GM23248 (cell line): ENCODE measurements at regions not wholly inside any gene's neighbourhood (a gene's known extent, or its start where the extent isn't known, plus 50 kb on each side); places are given as distances from the start of the nearest gene placed in this dataset.

ENCODE experiments used
- DNase-seq: peaks from one replicate; pipeline ENCODE4 v3.0.0-alpha.2; 2015
- H2AFZ ChIP-seq: fragments of 200-600 bp; sonication (generic); 2 replicates; pipeline ENCODE4 v1.6.1; 2016; ENCODE audit warnings: antibody characterized with exemption
- H3F3A ChIP-seq: fragments of 200-600 bp; sonication (generic); 2 replicates; pipeline ENCODE4 v1.6.1; 2016; ENCODE audit warnings: mild to moderate bottlenecking, antibody characterized with exemption, mixed run types; ENCODE audit not compliant: insufficient read depth
- H3K27ac ChIP-seq: fragments of 200-600 bp; sonication (generic); 2 replicates; pipeline ENCODE4 v1.5.1; 2016; ENCODE audit warnings: mild to moderate bottlenecking
- H3K27me3 ChIP-seq: fragments of 200-600 bp; sonication (generic); replicated peaks from 2 replicates; pipeline ENCODE4 v1.6.1; 2016; ENCODE audit warnings: mild to moderate bottlenecking; ENCODE audit not compliant: insufficient read depth
- H3K36me3 ChIP-seq: fragments of 200-600 bp; sonication (generic); 2 replicates; pipeline ENCODE4 v1.6.1; 2016; ENCODE audit warnings: low read depth, mild to moderate bottlenecking
- H3K4me1 ChIP-seq: fragments of 200-600 bp; sonication (generic); 2 replicates; pipeline ENCODE4 v1.6.1; 2016; ENCODE audit warnings: mild to moderate bottlenecking; ENCODE audit not compliant: insufficient read depth
- H3K4me2 ChIP-seq: fragments of 200-600 bp; sonication (generic); one replicate; pipeline ENCODE4 v1.6.1; 2016; ENCODE audit warnings: mild to moderate bottlenecking; ENCODE audit not compliant: unreplicated experiment
- H3K4me3 ChIP-seq: fragments of 200-600 bp; sonication (generic); 2 replicates; pipeline ENCODE4 v1.5.1; 2016; ENCODE audit warnings: mild to moderate bottlenecking
- H3K79me2 ChIP-seq: fragments of 200-600 bp; sonication (generic); 2 replicates; pipeline ENCODE4 v1.6.1; 2016; ENCODE audit warnings: mild to moderate bottlenecking; ENCODE audit not compliant: insufficient read depth
- H3K9ac ChIP-seq: fragments of 200-600 bp; sonication (generic); 2 replicates; pipeline ENCODE4 v1.6.1; 2016; ENCODE audit warnings: mild to moderate bottlenecking
- H3K9me2 ChIP-seq: fragments of 200-600 bp; sonication (generic); 2 replicates; pipeline ENCODE4 v1.6.1; 2016; ENCODE audit warnings: mixed run types, mild to moderate bottlenecking, moderate library complexity; ENCODE audit not compliant: insufficient read depth
- H3K9me3 ChIP-seq: fragments of 200-600 bp; sonication (generic); one replicate; pipeline ENCODE4 v1.6.1; 2017; ENCODE audit warnings: low read depth
- H4K20me1 ChIP-seq: fragments of 200-600 bp; sonication (generic); 2 replicates; pipeline ENCODE4 v1.6.0; 2016; ENCODE audit not compliant: insufficient read depth
- EZH2 ChIP-seq: fragments of 200-600 bp; sonication (generic); IDR thresholded peaks from 2 replicates; pipeline ENCODE4 v1.6.1; 2018; ENCODE audit warnings: antibody characterized with exemption, mild to moderate bottlenecking; ENCODE audit not compliant: insufficient read depth, poor library complexity, severe bottlenecking
- EZH2phosphoT487 ChIP-seq: fragments of 200-600 bp; sonication (generic); IDR thresholded peaks from 2 replicates; pipeline ENCODE4 v1.6.1; 2018; ENCODE audit warnings: antibody characterized with exemption, moderate library complexity, mild to moderate bottlenecking, low read depth; ENCODE audit not compliant: insufficient read depth
- WGBS, 2 experiments: methylation state at CpG; one replicate each; pipeline ENCODE4 v1.1.6; 2015 to 2017; ENCODE audit warnings: low lambda C conversion rate in 2 of 2, low coverage in 1 of 2; ENCODE audit errors: missing lambda C conversion rate in 2 of 2; 5-methylcytosine and 5-hydroxymethylcytosine counted together
- in situ Hi-C: fragments of 300-500 bp; cut with MboI; formaldehyde crosslinking; loops from 2 replicates; pipeline ENCODE4 v1.15.0; 2020

DNA sequence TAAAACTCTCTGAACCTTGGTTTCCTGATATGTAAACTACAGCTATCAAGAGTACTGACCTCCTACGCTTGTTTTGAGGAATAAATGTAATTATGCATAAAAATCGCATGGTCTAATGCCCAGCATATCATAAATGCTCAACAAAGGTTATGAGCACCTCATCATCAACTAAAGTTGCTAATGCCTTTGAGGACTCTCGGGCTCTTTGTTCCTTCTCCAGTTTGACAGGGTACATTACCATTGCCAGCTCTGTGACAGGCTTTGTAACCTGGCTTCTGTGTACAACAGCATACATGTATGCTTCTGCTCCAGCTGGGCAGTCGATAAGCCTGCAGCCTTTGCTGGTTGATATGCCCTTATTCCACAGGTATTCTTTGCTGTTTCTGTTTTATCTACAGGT, 95.2 kb downstream of the C9orf152 start:
- Histone ChIP-seq H3K9me2 (no peaks in the 10 kb centered on the region), H3K27me3 (no peaks in the 10 kb centered on the region), H3K79me2 (peaks cover 99% of the 10 kb centered on the region), H3K9me3 (no peaks in the 10 kb centered on the region), H3K36me3 (peaks cover 19% of the 10 kb centered on the region; the same call in 1 of the 2 replicates), H3K9ac (no peak overlapping the region), H2AFZ (no peak overlapping the region), H3K4me3 (no peak overlapping the region), H4K20me1 (peaks cover 9% of the 10 kb centered on the region; the same call in 1 of the 2 replicates), H3K4me1 (peaks cover 40% of the 10 kb centered on the region), H3K4me2 (no peak overlapping the region), H3K27ac (no peak overlapping the region), H3F3A (peaks cover 44% of the 10 kb centered on the region)
- 93 to 94% methylated on average over 4 of the region's 4 CpGs for WGBS, 2 experiments
- no peak for DNase-seq
- in situ Hi-C loops = no loop called here
- no peak for TF ChIP-seq EZH2
- no peak for TF ChIP-seq EZH2phosphoT487

DNA sequence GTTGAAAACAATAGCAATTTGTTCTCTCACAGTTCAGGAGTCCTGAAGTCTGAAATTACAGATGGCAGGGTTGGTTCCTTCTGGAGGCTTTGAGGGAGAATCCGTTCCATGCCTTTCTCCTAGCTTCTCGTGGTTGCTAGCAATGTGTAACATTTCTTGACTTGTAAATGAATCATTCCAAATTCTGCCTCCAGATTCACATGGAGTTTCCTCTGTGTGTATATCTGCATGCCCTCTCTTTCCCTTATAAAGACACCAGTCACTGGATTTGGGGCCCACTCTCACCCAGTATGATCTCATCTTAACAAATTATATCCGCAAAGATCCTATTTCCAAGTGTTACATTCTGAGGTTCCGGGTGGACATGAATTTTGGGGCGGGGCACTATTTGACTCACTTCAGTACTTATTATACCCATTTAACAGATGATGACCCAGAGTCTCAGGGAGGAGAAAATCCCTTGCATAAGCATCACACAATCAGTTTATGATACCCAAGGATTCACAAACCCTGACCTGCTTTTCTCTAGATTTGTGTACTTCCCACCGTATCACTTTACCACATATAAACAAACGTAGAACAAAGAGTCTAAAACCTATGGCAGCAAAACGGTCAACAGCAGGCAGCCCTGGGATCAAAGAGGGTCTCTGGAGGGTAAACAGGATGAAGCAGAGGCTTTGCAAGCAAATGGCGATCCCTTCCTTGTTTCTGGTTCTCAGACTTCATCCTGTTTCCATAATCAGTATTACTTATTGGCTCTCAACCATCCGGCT, 93.7 kb downstream of the C9orf152 start:
- H3K9ac ChIP-seq = no peak overlapping the region
- no peak overlapping the region for H3K4me2 ChIP-seq
- peaks cover 8% of the 10 kb centered on the region; the same call in 1 of the 2 replicates for H4K20me1 ChIP-seq

DNA sequence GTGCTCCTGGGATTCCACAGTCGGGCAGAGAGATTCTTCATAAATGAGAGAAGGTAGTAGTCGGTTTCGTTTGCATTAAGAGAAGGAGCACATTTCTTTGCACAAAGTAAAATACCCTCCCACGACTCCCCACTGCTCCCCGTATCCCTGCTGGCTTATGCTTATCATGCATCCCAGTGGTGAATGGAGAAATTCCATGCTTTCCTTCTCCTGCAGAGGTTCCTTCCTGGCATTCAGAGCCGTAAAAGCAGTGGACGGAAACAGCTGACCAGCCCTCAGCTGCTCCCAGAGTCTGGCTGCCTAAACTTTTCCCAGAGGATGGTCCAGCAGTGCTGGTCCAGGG, 93.1 kb downstream of the C9orf152 start:
- no peak overlapping the region for H3K9ac ChIP-seq
- peaks cover 27% of the 10 kb centered on the region; the same call in 1 of the 2 replicates for H3K36me3 ChIP-seq
- no peak for DNase-seq
- no peak overlapping the region for H3K4me3 ChIP-seq
- peaks cover 58% of the 10 kb centered on the region for H3F3A ChIP-seq
- peaks cover 40% of the 10 kb centered on the region for H3K4me1 ChIP-seq
- peak overlapping the region; percentile 83; the same call in 1 of the 2 replicates for H3K27ac ChIP-seq
- TF ChIP-seq EZH2phosphoT487 (no peak), EZH2 (no peak)
- H4K20me1 ChIP-seq = peaks cover 5% of the 10 kb centered on the region; the same call in 1 of the 2 replicates
- peaks cover 97% of the 10 kb centered on the region for H3K79me2 ChIP-seq
- no peaks in the 10 kb centered on the region for H3K9me3 ChIP-seq
- no peak overlapping the region for H3K4me2 ChIP-seq
- H3K27me3 ChIP-seq = no peaks in the 10 kb centered on the region
- H2AFZ ChIP-seq = no peak overlapping the region
- in situ Hi-C loops = no loop called here
- no peaks in the 10 kb centered on the region for H3K9me2 ChIP-seq
- WGBS, 2 experiments = 79 to 81% methylated on average over 6 to 7 of the region's 7 CpGs

More for the DNA sequence above, 93.7 kb downstream of the C9orf152 start:
- Histone ChIP-seq H2AFZ (no peak overlapping the region), H3K79me2 (peaks cover 97% of the 10 kb centered on the region), H3K27me3 (no peaks in the 10 kb centered on the region), H3F3A (peaks cover 53% of the 10 kb centered on the region), H3K9me2 (no peaks in the 10 kb centered on the region), H3K9me3 (no peaks in the 10 kb centered on the region), H3K4me3 (no peak overlapping the region), H3K27ac (peak overlapping the region; percentile 27), H3K4me1 (peaks cover 40% of the 10 kb centered on the region), H3K36me3 (peaks cover 27% of the 10 kb centered on the region; the same call in 1 of the 2 replicates)
- 75 to 79% methylated on average over 10 of the region's 10 CpGs for WGBS, 2 experiments
- in situ Hi-C loops = no loop called here
- no peak for TF ChIP-seq EZH2phosphoT487
- TF ChIP-seq EZH2 = no peak
- DNase-seq = peak; percentile 51

DNA sequence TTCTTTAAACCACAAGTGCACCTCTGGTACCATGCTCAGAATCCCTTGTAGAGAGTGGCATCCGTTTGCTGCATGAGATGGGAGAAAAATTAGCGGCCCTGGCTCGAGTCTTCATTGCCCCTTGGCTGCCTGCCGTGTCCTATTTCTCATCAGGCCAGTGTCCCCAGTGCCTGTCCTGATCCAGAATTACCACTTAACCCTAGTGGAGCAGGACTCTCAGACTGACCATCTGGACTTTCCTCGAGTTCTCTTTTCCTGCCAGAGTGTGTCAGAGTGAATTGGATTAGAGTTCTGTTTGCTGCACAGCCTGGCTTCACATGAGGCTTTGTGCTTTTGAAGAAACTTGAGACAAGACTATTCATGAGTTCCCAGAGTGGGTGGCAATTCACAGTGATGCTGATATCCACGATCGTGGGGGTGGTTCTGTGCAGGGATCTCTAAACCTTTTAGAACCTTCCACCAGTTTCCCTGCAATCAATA, 92.6 kb downstream of the C9orf152 start:
- no peak overlapping the region for H3K4me3 ChIP-seq
- peak; percentile 59 for DNase-seq
- peaks cover 40% of the 10 kb centered on the region for H3K4me1 ChIP-seq
- in situ Hi-C loops = no loop called here
- peaks cover 97% of the 10 kb centered on the region for H3K79me2 ChIP-seq
- H3K27ac ChIP-seq = peak overlapping the region; percentile 83
- H3F3A ChIP-seq = peaks cover 61% of the 10 kb centered on the region
- no peaks in the 10 kb centered on the region for H3K9me3 ChIP-seq
- peaks cover 27% of the 10 kb centered on the region; the same call in 1 of the 2 replicates for H3K36me3 ChIP-seq
- H3K9ac ChIP-seq = peak overlapping the region; percentile 56; the same call in 1 of the 2 replicates
- no peaks in the 10 kb centered on the region for H3K27me3 ChIP-seq
- peak overlapping the region; percentile 36 for H3K4me2 ChIP-seq
- no peaks in the 10 kb centered on the region for H3K9me2 ChIP-seq
- H2AFZ ChIP-seq = no peak overlapping the region
- no peak for TF ChIP-seq EZH2
- no peak for TF ChIP-seq EZH2phosphoT487
- 17 to 22% methylated on average over 7 of the region's 7 CpGs for WGBS, 2 experiments
- H4K20me1 ChIP-seq = peaks cover 4% of the 10 kb centered on the region; the same call in 1 of the 2 replicates
